B cell (primary cell): ENCODE measurements at regions not wholly inside any gene's neighbourhood (a gene's known extent, or its start where the extent isn't known, plus 50 kb on each side); places are given as distances from the start of the nearest gene placed in this dataset.

ENCODE experiments used
- ATAC-seq: fragments of 200-7000 bp; cut with Tn5 transposase; one replicate; pipeline ENCODE4 v1.10.0; 2021; ENCODE audit warnings: low read depth, mild to moderate bottlenecking, moderate number of reproducible peaks, moderate library complexity
- CTCF ChIA-PET: fragments of 350-600 bp; sonication (Branson Sonifier 250); formaldehyde crosslinking; loops from one replicate; lab custom pipeline; 2021; ENCODE audit warnings: antibody characterized with exemption, inconsistent platforms; lab: Charles Lee
- POLR2A ChIA-PET: fragments of 350-600 bp; sonication (Branson Sonifier 250); formaldehyde crosslinking; loops from one replicate; lab custom pipeline; 2021; ENCODE audit warnings: antibody characterized with exemption; lab: Charles Lee
- DNase-seq: peaks from one replicate; pipeline ENCODE4 v3.0.0; 2013
- H2AFZ ChIP-seq: 2 replicates; pipeline ENCODE4 v1.6.1; 2012; ENCODE audit warnings: mild to moderate bottlenecking, low read depth, low read length; ENCODE audit not compliant: insufficient read depth, poor library complexity, severe bottlenecking
- H3K27ac ChIP-seq, 2 donors: 1 replicate in 1 of 2; 2 replicates in 1 of 2; pipeline ENCODE4 v1.5.1; 2012 to 2013; ENCODE audit warnings: low read length in 2 of 2, mild to moderate bottlenecking in 2 of 2, moderate library complexity in 1 of 2
- H3K27me3 ChIP-seq, 4 experiments: fragments of 200-600 bp in 1 of 4; sonication (generic) in 1 of 4; replicated peaks in 1 of 4; 1 replicate in 2 of 4; 2 replicates in 2 of 4; pipeline versions ENCODE4 v1.6.1 to v1.7.0; 2013 to 2016; ENCODE audit warnings: low read length in 3 of 4, mild to moderate bottlenecking in 2 of 4, mixed read lengths in 1 of 4, moderate library complexity in 1 of 4; ENCODE audit not compliant: insufficient read depth in 4 of 4, control insufficient read depth in 3 of 4; ENCODE audit errors: control extremely low read depth in 1 of 4
- H3K36me3 ChIP-seq, 2 experiments: replicated peaks in 1 of 2; 1 replicate in 1 of 2; 2 replicates in 1 of 2; pipeline versions ENCODE4 v1.6.1 to v1.7.1; 2013; ENCODE audit warnings: low read length in 1 of 2; ENCODE audit not compliant: insufficient read depth in 2 of 2, control insufficient read depth in 1 of 2; ENCODE audit errors: control extremely low read depth in 1 of 2, extremely low read depth in 1 of 2
- H3K4me1 ChIP-seq, 2 donors: fragments of 200-600 bp in 1 of 2; sonication (generic) in 1 of 2; 1 replicate in 1 of 2; 2 replicates in 1 of 2; pipeline versions ENCODE4 v1.5.1 to v1.6.1; 2013 to 2017; ENCODE audit warnings: low read length in 2 of 2; ENCODE audit not compliant: control insufficient read depth in 2 of 2, insufficient read depth in 2 of 2
- H3K4me2 ChIP-seq: replicated peaks from 2 replicates; pipeline ENCODE3; 2012; ENCODE audit warnings: mild to moderate bottlenecking, low read depth, low read length; ENCODE audit not compliant: poor library complexity, severe bottlenecking
- H3K4me3 ChIP-seq, 5 experiments: fragments of 200-600 bp in 1 of 5; sonication (generic) in 1 of 5; 1 replicate in 3 of 5; 2 replicates in 2 of 5; pipeline versions ENCODE4 v1.5.1 to v1.7.0; 2011 to 2016; ENCODE audit warnings: low read length in 4 of 5, mild to moderate bottlenecking in 4 of 5, low read depth in 2 of 5, control low read depth in 1 of 5, moderate library complexity in 1 of 5; ENCODE audit not compliant: insufficient read depth in 1 of 5; ENCODE audit errors: control extremely low read depth in 1 of 5, extremely low read depth in 1 of 5
- H3K79me2 ChIP-seq: fragments of 200-600 bp; sonication (generic); one replicate; pipeline ENCODE4 v1.6.0; 2016; ENCODE audit warnings: low read length; ENCODE audit not compliant: control insufficient read depth, insufficient read depth
- H3K9ac ChIP-seq: fragments of 200-600 bp; sonication (generic); 2 replicates; pipeline ENCODE4 v1.6.1; 2017; ENCODE audit warnings: mild to moderate bottlenecking, low read length, moderate library complexity
- H3K9me3 ChIP-seq, 3 donors: one replicate each; pipeline versions ENCODE4 v1.6.1 to v1.7.1; 2013; ENCODE audit warnings: low read length in 2 of 3; ENCODE audit not compliant: control insufficient read depth in 2 of 3, insufficient read depth in 1 of 3; ENCODE audit errors: control extremely low read depth in 1 of 3
- H4K20me1 ChIP-seq: 2 replicates; pipeline ENCODE4 v1.6.0; 2012; ENCODE audit warnings: mild to moderate bottlenecking, low read length; ENCODE audit not compliant: insufficient read depth, control insufficient read depth, poor library complexity, severe bottlenecking
- H3K27ac Mint-ChIP-seq: one replicate; pipeline ENCODE4 v1.8.0; 2021; ENCODE audit warnings: mixed read lengths
- H3K27me3 Mint-ChIP-seq: one replicate; pipeline ENCODE4 v1.8.0; 2021; ENCODE audit warnings: mixed read lengths
- H3K4me1 Mint-ChIP-seq: one replicate; pipeline ENCODE4 v1.8.0; 2021; ENCODE audit warnings: mixed read lengths
- H3K4me3 Mint-ChIP-seq: one replicate; pipeline ENCODE4 v1.8.0; 2021; ENCODE audit warnings: mixed read lengths
- H3K9me3 Mint-ChIP-seq: one replicate; pipeline ENCODE4 v1.8.0; 2022; ENCODE audit warnings: mixed read lengths; ENCODE audit not compliant: insufficient read depth
- EZH2 ChIP-seq: IDR thresholded peaks from 2 replicates; pipeline ENCODE4 v1.6.1; 2012; ENCODE audit warnings: borderline replicate concordance, low read depth, mild to moderate bottlenecking, moderate library complexity, low read length; ENCODE audit not compliant: insufficient read depth, poor library complexity, severe bottlenecking
- WGBS: methylation state at CpG from one replicate; pipeline ENCODE4 v1.1.5; 2013; ENCODE audit warnings: missing lambda C conversion rate; ENCODE audit not compliant: insufficient coverage; 5-methylcytosine and 5-hydroxymethylcytosine counted together
- intact Hi-C: fragments of 100-400 bp; cut with micrococcal nuclease; formaldehyde crosslinking; loops from one replicate; pipeline ENCODE4 v1.10.0; 2022
- TF ChIP-seq, protein P1 (sequence below): fragments of 200-600 bp; IDR thresholded peaks from one replicate; pipeline ENCODE4 v1.8.0; 2022; ENCODE audit warnings: antibody characterized with exemption, mild to moderate bottlenecking

DNA sequence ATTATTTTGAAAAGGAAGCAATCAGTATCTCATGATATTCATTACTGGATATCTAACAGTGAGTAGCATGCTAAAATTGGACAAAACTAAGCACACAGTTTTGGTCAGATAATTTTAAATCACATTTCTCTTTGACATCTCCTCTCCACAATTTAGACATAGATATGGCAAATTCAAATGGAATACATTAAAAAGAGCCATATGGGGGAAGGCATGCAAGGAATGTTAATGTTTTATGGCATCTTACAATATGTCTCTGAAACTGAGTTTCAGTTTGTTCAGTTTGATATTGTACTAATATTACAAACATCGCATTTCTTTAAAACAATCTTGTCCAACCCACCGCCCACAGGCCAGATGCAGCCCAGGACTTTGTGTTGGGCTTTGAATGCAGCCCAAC lies 151.0 kb downstream of the HTR1A start:
- no peaks in the 10 kb centered on the region for H3K4me1 Mint-ChIP-seq
- Histone ChIP-seq H4K20me1 (no peaks in the 10 kb centered on the region), H3K4me3 (no peak overlapping the region), H2AFZ (no peak overlapping the region), H3K9me3 (peaks cover 0 to 7% (median 3%) of the 10 kb centered on the region in 3 donors), H3K27ac (no peak overlapping the region), H3K4me1 (no peaks in the 10 kb centered on the region), H3K79me2 (no peaks in the 10 kb centered on the region), H3K9ac (no peak overlapping the region), H3K27me3 (no peaks in the 10 kb centered on the region), H3K4me2 (no peak overlapping the region), H3K36me3 (no peaks in the 10 kb centered on the region)
- TF ChIP-seq EZH2, result no peak
- TF ChIP-seq, protein P1, sequence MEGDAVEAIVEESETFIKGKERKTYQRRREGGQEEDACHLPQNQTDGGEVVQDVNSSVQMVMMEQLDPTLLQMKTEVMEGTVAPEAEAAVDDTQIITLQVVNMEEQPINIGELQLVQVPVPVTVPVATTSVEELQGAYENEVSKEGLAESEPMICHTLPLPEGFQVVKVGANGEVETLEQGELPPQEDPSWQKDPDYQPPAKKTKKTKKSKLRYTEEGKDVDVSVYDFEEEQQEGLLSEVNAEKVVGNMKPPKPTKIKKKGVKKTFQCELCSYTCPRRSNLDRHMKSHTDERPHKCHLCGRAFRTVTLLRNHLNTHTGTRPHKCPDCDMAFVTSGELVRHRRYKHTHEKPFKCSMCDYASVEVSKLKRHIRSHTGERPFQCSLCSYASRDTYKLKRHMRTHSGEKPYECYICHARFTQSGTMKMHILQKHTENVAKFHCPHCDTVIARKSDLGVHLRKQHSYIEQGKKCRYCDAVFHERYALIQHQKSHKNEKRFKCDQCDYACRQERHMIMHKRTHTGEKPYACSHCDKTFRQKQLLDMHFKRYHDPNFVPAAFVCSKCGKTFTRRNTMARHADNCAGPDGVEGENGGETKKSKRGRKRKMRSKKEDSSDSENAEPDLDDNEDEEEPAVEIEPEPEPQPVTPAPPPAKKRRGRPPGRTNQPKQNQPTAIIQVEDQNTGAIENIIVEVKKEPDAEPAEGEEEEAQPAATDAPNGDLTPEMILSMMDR, result no peak
- POLR2A ChIA-PET, result no interaction called here
- no peak overlapping the region for H3K27ac Mint-ChIP-seq
- H3K4me3 Mint-ChIP-seq, result no peak overlapping the region
- intact Hi-C loops, result no loop called here
- no CpG with 5 or more reads among the region's 2 CpGs for WGBS
- H3K27me3 Mint-ChIP-seq, result no peaks in the 10 kb centered on the region
- no peaks in the 10 kb centered on the region for H3K9me3 Mint-ChIP-seq
- DNase-seq, result no peak
- ATAC-seq, result no peak
- CTCF ChIA-PET, result no interaction called here

DNA sequence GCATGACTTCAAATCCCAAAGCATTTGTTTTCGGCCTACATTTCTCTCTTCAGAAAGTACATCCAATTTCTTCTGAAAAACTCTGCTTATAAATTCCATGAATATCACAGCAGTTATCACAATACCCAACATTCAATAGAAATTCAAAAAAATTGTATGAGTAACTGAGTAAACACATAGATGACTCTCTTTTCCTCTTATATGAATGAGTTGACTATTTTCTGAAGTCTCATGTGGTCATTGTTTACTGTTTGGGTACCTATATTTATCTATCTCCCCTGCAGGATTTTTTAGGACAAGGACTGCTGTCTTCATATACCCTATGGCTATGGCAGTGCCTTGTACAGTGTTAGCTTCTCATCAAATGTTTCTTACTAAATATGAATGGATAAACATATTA lies 157.1 kb downstream of the HTR1A start:
- H3K4me1 Mint-ChIP-seq, result no peaks in the 10 kb centered on the region
- H3K27ac ChIP-seq, result no peak overlapping the region
- no peaks in the 10 kb centered on the region for H3K4me1 ChIP-seq
- H2AFZ ChIP-seq, result no peak overlapping the region
- ATAC-seq (no peak), DNase-seq (no peak)
- H3K4me3 Mint-ChIP-seq, result no peak overlapping the region
- H3K27ac Mint-ChIP-seq, result no peak overlapping the region
- no CpG with 5 or more reads among the region's 1 CpG for WGBS
- no peaks in the 10 kb centered on the region for H3K27me3 Mint-ChIP-seq
- H3K9ac ChIP-seq, result no peak overlapping the region
- H4K20me1 ChIP-seq, result no peaks in the 10 kb centered on the region
- no peaks in the 10 kb centered on the region for H3K9me3 ChIP-seq
- H3K4me2 ChIP-seq, result no peak overlapping the region
- intact Hi-C loops, result no loop called here
- no peaks in the 10 kb centered on the region for H3K27me3 ChIP-seq
- ChIA-PET POLR2A (no interaction called here), CTCF (no interaction called here)
- H3K36me3 ChIP-seq, result no peaks in the 10 kb centered on the region
- H3K9me3 Mint-ChIP-seq, result peaks cover 2% of the 10 kb centered on the region
- no peak for TF ChIP-seq EZH2
- TF ChIP-seq, protein P1, result no peak
- H3K4me3 ChIP-seq, result no peak overlapping the region
- no peaks in the 10 kb centered on the region for H3K79me2 ChIP-seq
